H1 (cell line): ENCODE measurements at regions not wholly inside any gene's neighbourhood (a gene's known extent, or its start where the extent isn't known, plus 50 kb on each side); places are given as distances from the start of the nearest gene placed in this dataset.

ENCODE experiments used
- CTCF ChIA-PET: fragments of 300-600 bp; sonication (Branson Sonifier 250); formaldehyde crosslinking; loops from one replicate; lab custom pipeline; 2021; ENCODE audit not compliant: partially characterized antibody; lab: Charles Lee
- POLR2A ChIA-PET: fragments of 300-600 bp; sonication (Branson Sonifier 250); formaldehyde crosslinking; loops from one replicate; lab custom pipeline; 2021; ENCODE audit warnings: inconsistent platforms; ENCODE audit not compliant: partially characterized antibody; lab: Charles Lee
- DNase-seq, 2 experiments: peaks; one replicate each; pipeline versions ENCODE4 v3.0.0 to v3.0.0-alpha.2; 2010 to 2022; ENCODE audit warnings: low spot score in 2 of 2, low read depth in 1 of 2, mixed read lengths in 1 of 2
- FAIRE-seq: peaks from 2 replicates; lab custom pipeline; 2011; peaks lifted over from hg19 to GRCh38; lab: Jason Lieb, UNC
- H2AFZ ChIP-seq: 2 replicates; pipeline ENCODE4 v1.8.1; 2012; ENCODE audit warnings: low read length, inconsistent platforms
- H2AK5ac ChIP-seq: 2 replicates; pipeline ENCODE4 v1.6.1; 2013; ENCODE audit warnings: low read depth, low read length
- H2BK120ac ChIP-seq: replicated peaks from 2 replicates; pipeline ENCODE3; 2013; ENCODE audit warnings: low read depth, low read length, inconsistent platforms
- H2BK12ac ChIP-seq: 2 replicates; pipeline ENCODE4 v1.6.1; 2013; ENCODE audit warnings: low read depth, low read length
- H2BK15ac ChIP-seq: 2 replicates; pipeline ENCODE4 v1.6.1; 2013; ENCODE audit warnings: low read length
- H2BK20ac ChIP-seq: 2 replicates; pipeline ENCODE4 v1.6.1; 2013; ENCODE audit warnings: low read length
- H2BK5ac ChIP-seq: 2 replicates; pipeline ENCODE4 v1.6.1; 2013; ENCODE audit warnings: low read depth, low read length
- H3K14ac ChIP-seq: 2 replicates; pipeline ENCODE4 v1.6.1; 2013; ENCODE audit warnings: inconsistent platforms; ENCODE audit not compliant: insufficient read length
- H3K18ac ChIP-seq: 2 replicates; pipeline ENCODE4 v1.6.1; 2013; ENCODE audit warnings: low read length; ENCODE audit errors: extremely low read depth
- H3K23ac ChIP-seq: 2 replicates; pipeline ENCODE4 v1.6.1; 2013; ENCODE audit warnings: inconsistent platforms; ENCODE audit not compliant: insufficient read length
- H3K23me2 ChIP-seq: 2 replicates; pipeline ENCODE4 v1.6.1; 2013; ENCODE audit warnings: low read depth, low read length
- H3K27ac ChIP-seq: 2 replicates; pipeline ENCODE4 v1.6.1; 2011; ENCODE audit warnings: low read depth, low read length, inconsistent platforms
- H3K27me3 ChIP-seq, 4 experiments: replicated peaks in 1 of 4; 1 replicate in 1 of 4; 2 replicates in 3 of 4; pipeline versions ENCODE4 v1.6.1 to v1.8.1; 2011 to 2013; ENCODE audit warnings: low read length in 3 of 4, mild to moderate bottlenecking in 3 of 4, inconsistent platforms in 2 of 4, mixed read lengths in 2 of 4, moderate library complexity in 1 of 4; ENCODE audit not compliant: control insufficient read depth in 3 of 4, insufficient read depth in 3 of 4; ENCODE audit errors: extremely low read depth in 1 of 4
- H3K36me3 ChIP-seq, 4 experiments: 2 replicates each; pipeline versions ENCODE4 v1.6.1 to v1.8.1; 2011 to 2013; ENCODE audit warnings: mild to moderate bottlenecking in 4 of 4, low read length in 3 of 4, moderate library complexity in 2 of 4, control low read depth in 1 of 4, inconsistent platforms in 1 of 4; ENCODE audit not compliant: insufficient read depth in 4 of 4, control insufficient read depth in 2 of 4
- H3K4ac ChIP-seq: replicated peaks from 2 replicates; pipeline ENCODE3; 2013; ENCODE audit warnings: low read length, low read depth, mixed read lengths, inconsistent platforms; ENCODE audit not compliant: insufficient read length
- H3K4me1 ChIP-seq, 4 experiments: replicated peaks in 1 of 4; 1 replicate in 1 of 4; 2 replicates in 3 of 4; pipeline versions ENCODE4 v1.6.1 to v1.8.1; 2011 to 2013; ENCODE audit warnings: low read length in 3 of 4, inconsistent platforms in 2 of 4, mixed read lengths in 1 of 4; ENCODE audit not compliant: insufficient read depth in 4 of 4, control insufficient read depth in 3 of 4
- H3K4me2 ChIP-seq, 2 experiments: 2 replicates each; pipeline versions ENCODE4 v1.6.1 to v1.8.1; 2011 to 2013; ENCODE audit warnings: low read depth in 2 of 2, low read length in 2 of 2, control low read depth in 1 of 2, inconsistent platforms in 1 of 2, mild to moderate bottlenecking in 1 of 2; ENCODE audit not compliant: insufficient read depth in 1 of 2
- H3K4me3 ChIP-seq, 4 experiments: fragments of 200-600, 300-600 bp in 1 of 4; sonication (generic), shearing (Covaris generic), sonication (Bioruptor Twin) in 1 of 4; 2 replicates each; pipeline versions ENCODE4 v1.5.1 to v1.8.1; 2011 to 2016; ENCODE audit warnings: low read length in 4 of 4, low read depth in 3 of 4, control low read depth in 2 of 4, inconsistent platforms in 2 of 4, mild to moderate bottlenecking in 2 of 4, mixed read lengths in 1 of 4, moderate library complexity in 1 of 4; ENCODE audit not compliant: insufficient read depth in 2 of 4; ENCODE audit errors: extremely low read depth in 1 of 4
- H3K56ac ChIP-seq: replicated peaks from 2 replicates; pipeline ENCODE3; 2013; ENCODE audit warnings: low read depth, mild to moderate bottlenecking, mixed read lengths, low read length, inconsistent platforms; ENCODE audit not compliant: insufficient read length
- H3K79me1 ChIP-seq: 2 replicates; pipeline ENCODE4 v1.6.1; 2013; ENCODE audit warnings: low read depth, low read length, control low read depth
- H3K79me2 ChIP-seq, 2 experiments: 2 replicates each; pipeline versions ENCODE4 v1.6.1 to v1.8.1; 2012 to 2013; ENCODE audit warnings: low read length in 2 of 2, mild to moderate bottlenecking in 2 of 2, inconsistent platforms in 1 of 2; ENCODE audit not compliant: insufficient read depth in 2 of 2, control insufficient read depth in 1 of 2
- H3K9ac ChIP-seq, 4 experiments: replicated peaks in 1 of 4; 1 replicate in 1 of 4; 2 replicates in 3 of 4; pipeline versions ENCODE4 v1.6.1 to v1.8.1; 2011 to 2013; ENCODE audit warnings: low read depth in 3 of 4, low read length in 3 of 4, control low read depth in 2 of 4, mild to moderate bottlenecking in 2 of 4, moderate library complexity in 2 of 4, inconsistent platforms in 1 of 4; ENCODE audit errors: extremely low read depth in 1 of 4
- H3K9me3 ChIP-seq, 2 experiments: 2 replicates each; pipeline versions ENCODE4 v1.6.1 to v1.8.1; 2012 to 2013; ENCODE audit warnings: mild to moderate bottlenecking in 2 of 2, moderate library complexity in 2 of 2, control low read depth in 1 of 2, inconsistent platforms in 1 of 2, low read depth in 1 of 2, low read length in 1 of 2, mixed read lengths in 1 of 2; ENCODE audit not compliant: insufficient read depth in 2 of 2
- H4K20me1 ChIP-seq, 2 experiments: replicated peaks in 1 of 2; 2 replicates each; pipeline versions ENCODE3 to v1.8.1; 2011 to 2013; ENCODE audit warnings: inconsistent platforms in 2 of 2, low read length in 2 of 2, mild to moderate bottlenecking in 1 of 2; ENCODE audit not compliant: insufficient read depth in 2 of 2, control insufficient read depth in 1 of 2
- H4K5ac ChIP-seq: 2 replicates; pipeline ENCODE4 v1.6.1; 2013; ENCODE audit warnings: low read length, low read depth, mixed read lengths, inconsistent platforms; ENCODE audit not compliant: insufficient read length
- H4K8ac ChIP-seq: 2 replicates; pipeline ENCODE4 v1.8.0; 2013; ENCODE audit warnings: mild to moderate bottlenecking, moderate library complexity, low read length, inconsistent platforms; ENCODE audit not compliant: insufficient read depth; ENCODE audit errors: extremely low read depth
- H4K91ac ChIP-seq: replicated peaks from 2 replicates; pipeline ENCODE3; 2013; ENCODE audit warnings: low read length, mixed read lengths, inconsistent platforms; ENCODE audit not compliant: insufficient read length
- CBX8 ChIP-seq: fragments of 300-800, 300-1000 bp; sonication (generic); IDR thresholded peaks from 2 replicates; pipeline ENCODE4 v1.7.1; 2016; ENCODE audit warnings: low read depth, low read length, borderline replicate concordance
- CHD2 ChIP-seq: IDR thresholded peaks from 2 replicates; pipeline ENCODE4 v1.6.1; 2012; ENCODE audit warnings: low read length, improper control_type of control experiment

GRCh38 chr12:17038923-17039322 is 433.0 kb upstream of the LMO3 start:
- Histone ChIP-seq H3K27ac (no peak overlapping the region), H2BK12ac (no peak overlapping the region), H4K20me1 (no peaks in the 10 kb centered on the region), H2BK20ac (no peak overlapping the region), H2AK5ac (no peak overlapping the region), H3K23ac (no peak overlapping the region), H2AFZ (no peak overlapping the region), H3K4me2 (no peak overlapping the region), H2BK15ac (no peak overlapping the region), H3K56ac (no peak overlapping the region), H2BK120ac (no peak overlapping the region), H4K5ac (no peak overlapping the region), H3K36me3 (no peaks in the 10 kb centered on the region), H3K4ac (no peak overlapping the region), H3K9me3 (no peaks in the 10 kb centered on the region), H3K27me3 (no peaks in the 10 kb centered on the region), H4K91ac (no peak overlapping the region), H3K18ac (no peak overlapping the region), H3K14ac (no peak overlapping the region), H3K79me1 (no peaks in the 10 kb centered on the region), H3K23me2 (no peaks in the 10 kb centered on the region), H3K9ac (no peak overlapping the region), H4K8ac (no peak overlapping the region), H3K79me2 (no peaks in the 10 kb centered on the region), H3K4me1 (peaks cover 0 to 2% (median 0%) of the 10 kb centered on the region in 4 experiments; a peak in 1 of 7 replicates), H2BK5ac (no peak overlapping the region)
- FAIRE-seq (no peak), DNase-seq (no peak)
- CTCF ChIA-PET: interaction anchor here (0.6 kb wide), 1 partner anchor 174 kb away, joined by 3 read pairs; no protein-coding TSS in a partner anchor
- POLR2A ChIA-PET: no interaction called here
- TF ChIP-seq CHD2 (no peak), CBX8 (no peak)
- TF ChIP-seq, all 59 proteins: peak for 0
- no peak overlapping the region for H3K4me3 ChIP-seq
